NB4 (cell line): ENCODE measurements at regions not wholly inside any gene's neighbourhood (a gene's known extent, or its start where the extent isn't known, plus 50 kb on each side); places are given as distances from the start of the nearest gene placed in this dataset.

Experiments used
- CTCF ChIP-seq: IDR thresholded peaks from one replicate; pipeline ENCODE4 v1.5.1; 2012; ENCODE audit warnings: low read depth, low read length
- TF ChIP-seq, protein P1 (sequence below): IDR thresholded peaks from 2 replicates; pipeline ENCODE4 v1.6.1; 2011; ENCODE audit warnings: low read depth, low read length

GRCh38 chr5:114176356-114176755 lies 185.5 kb upstream of the KCNN2 start:
- no peak for TF ChIP-seq CTCF
- TF ChIP-seq, protein P1, sequence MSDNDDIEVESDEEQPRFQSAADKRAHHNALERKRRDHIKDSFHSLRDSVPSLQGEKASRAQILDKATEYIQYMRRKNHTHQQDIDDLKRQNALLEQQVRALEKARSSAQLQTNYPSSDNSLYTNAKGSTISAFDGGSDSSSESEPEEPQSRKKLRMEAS, result no peak
